Tibial artery (tissue), 4 donors: ENCODE measurements at regions not wholly inside any gene's neighbourhood (a gene's known extent, or its start where the extent isn't known, plus 50 kb on each side); places are given as distances from the start of the nearest gene placed in this dataset.
A peak's percentile ranks its signal among the peaks of the same experiment; 100 is the strongest.

Experiments
- DNase-seq, 2 donors: peaks; one replicate each; pipeline ENCODE4 v3.0.0-alpha.2; 2019
- H3K27ac ChIP-seq, 2 donors: fragments of 200-600 bp; sonication (generic) in 1 of 2; 1 replicate in 1 of 2; 2 replicates in 1 of 2; pipeline ENCODE4 v1.5.1; 2018 to 2019; ENCODE audit warnings: mild to moderate bottlenecking in 1 of 2
- H3K27me3 ChIP-seq, 2 donors: fragments of 200-600 bp; sonication (generic) in 1 of 2; one replicate each; pipeline versions ENCODE4 v1.5.1 to v1.6.0; 2016 to 2019
- H3K36me3 ChIP-seq, 3 donors: fragments of 200-600 bp; sonication (generic) in 2 of 3; one replicate each; pipeline ENCODE4 v1.5.1; 2016 to 2019; ENCODE audit warnings: mild to moderate bottlenecking in 2 of 3
- H3K4me1 ChIP-seq, 4 donors: fragments of 200-600 bp; sonication (generic) in 2 of 4; 1 replicate in 3 of 4; 2 replicates in 1 of 4; pipeline ENCODE4 v1.5.1; 2016 to 2019
- H3K4me3 ChIP-seq, 2 donors: fragments of 200-600 bp; sonication (generic) in 1 of 2; 1 replicate in 1 of 2; 2 replicates in 1 of 2; pipeline ENCODE4 v1.5.1; 2018 to 2019; ENCODE audit warnings: mild to moderate bottlenecking in 2 of 2
- H3K9me3 ChIP-seq, 3 donors: fragments of 200-600 bp; sonication (generic) in 1 of 3; one replicate each; pipeline ENCODE4 v1.5.1; 2016 to 2019
- intact Hi-C: fragments of 100-400 bp; cut with DNase I; formaldehyde crosslinking; loops from one replicate; pipeline ENCODE4 v1.15.0; 2023; ENCODE audit warnings: low total_unique reads
- TF ChIP-seq, protein P1 (sequence below), 2 experiments: fragments of 200-600 bp in 1 of 2; fragments of 450-650 bp in 1 of 2; IDR thresholded peaks; one replicate each; pipeline ENCODE4 v1.5.1; 2017 to 2019; ENCODE audit warnings: antibody characterized with exemption in 2 of 2, mild to moderate bottlenecking in 1 of 2, moderate library complexity in 1 of 2

DNA sequence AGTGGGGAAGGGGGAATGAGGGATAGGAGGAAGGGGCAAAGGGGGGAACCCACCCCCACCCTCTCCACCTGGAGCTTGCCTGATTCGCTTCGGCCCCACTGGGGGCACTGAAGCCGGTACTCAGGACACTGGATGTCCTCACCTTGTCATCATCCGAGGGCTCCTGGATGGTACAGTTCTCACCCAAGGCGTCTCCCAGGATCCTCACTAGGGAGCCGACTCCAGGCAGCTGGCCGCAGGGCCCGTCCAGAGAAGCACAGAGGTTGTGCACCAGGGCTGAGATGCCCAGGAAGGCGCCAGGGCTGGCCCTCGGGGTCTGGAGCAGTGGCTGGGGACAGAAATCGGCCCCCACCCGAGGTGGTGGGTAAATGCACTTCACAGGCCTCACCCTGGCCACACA, 92.3 kb downstream of the LITAF start:
- Histone ChIP-seq H3K27me3 (no peaks in the 10 kb centered on the region), H3K4me1 (peaks cover 6 to 51% (median 43%) of the 10 kb centered on the region in 4 donors), H3K4me3 (no peak overlapping the region), H3K9me3 (peaks cover 0 to 8% (median 3%) of the 10 kb centered on the region in 3 donors), H3K27ac (peak overlapping the region; percentile 90 to 91), H3K36me3 (no peaks in the 10 kb centered on the region)
- intact Hi-C loops, result loop anchor here (5.0 kb wide), 1 partner anchor 667 kb away; no protein-coding TSS in a partner anchor
- no peak for DNase-seq
- TF ChIP-seq, protein P1, sequence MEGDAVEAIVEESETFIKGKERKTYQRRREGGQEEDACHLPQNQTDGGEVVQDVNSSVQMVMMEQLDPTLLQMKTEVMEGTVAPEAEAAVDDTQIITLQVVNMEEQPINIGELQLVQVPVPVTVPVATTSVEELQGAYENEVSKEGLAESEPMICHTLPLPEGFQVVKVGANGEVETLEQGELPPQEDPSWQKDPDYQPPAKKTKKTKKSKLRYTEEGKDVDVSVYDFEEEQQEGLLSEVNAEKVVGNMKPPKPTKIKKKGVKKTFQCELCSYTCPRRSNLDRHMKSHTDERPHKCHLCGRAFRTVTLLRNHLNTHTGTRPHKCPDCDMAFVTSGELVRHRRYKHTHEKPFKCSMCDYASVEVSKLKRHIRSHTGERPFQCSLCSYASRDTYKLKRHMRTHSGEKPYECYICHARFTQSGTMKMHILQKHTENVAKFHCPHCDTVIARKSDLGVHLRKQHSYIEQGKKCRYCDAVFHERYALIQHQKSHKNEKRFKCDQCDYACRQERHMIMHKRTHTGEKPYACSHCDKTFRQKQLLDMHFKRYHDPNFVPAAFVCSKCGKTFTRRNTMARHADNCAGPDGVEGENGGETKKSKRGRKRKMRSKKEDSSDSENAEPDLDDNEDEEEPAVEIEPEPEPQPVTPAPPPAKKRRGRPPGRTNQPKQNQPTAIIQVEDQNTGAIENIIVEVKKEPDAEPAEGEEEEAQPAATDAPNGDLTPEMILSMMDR (IDR thresholded peaks at IDR 0.05), result no peak

DNA sequence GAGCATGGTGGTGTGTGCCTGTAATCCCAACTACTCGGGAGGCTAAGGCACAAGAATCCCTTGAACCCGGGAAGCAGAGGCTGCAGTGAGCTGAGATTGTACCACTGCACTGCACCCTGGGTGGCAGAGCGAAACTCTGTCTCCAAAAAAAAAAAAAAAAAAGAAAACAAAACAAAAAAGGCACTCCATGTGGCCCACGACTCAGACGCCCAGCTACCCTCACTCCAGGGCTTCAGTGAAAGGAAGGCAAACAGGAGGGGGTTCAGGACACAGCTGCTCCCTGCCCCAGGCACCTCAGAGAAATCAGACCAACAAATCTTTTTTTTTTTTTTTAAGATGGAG, 91.7 kb downstream of the LITAF start:
- Histone ChIP-seq H3K27me3 (no peaks in the 10 kb centered on the region), H3K4me1 (peaks cover 6 to 56% (median 46%) of the 10 kb centered on the region in 4 donors), H3K9me3 (peaks cover 0 to 8% (median 3%) of the 10 kb centered on the region in 3 donors), H3K36me3 (no peaks in the 10 kb centered on the region), H3K27ac (peak overlapping the region; percentile 90 to 91), H3K4me3 (no peak overlapping the region)
- TF ChIP-seq, protein P1 (IDR thresholded peaks at IDR 0.05), result no peak
- intact Hi-C loops, result loop anchor here (5.0 kb wide), 1 partner anchor 92 kb away; the partner anchor contains the start of gene LITAF
- no peak for DNase-seq
